GM10266 (cell line): ENCODE measurements at regions not wholly inside any gene's neighbourhood (a gene's known extent, or its start where the extent isn't known, plus 50 kb on each side); places are given as distances from the start of the nearest gene placed in this dataset.
"Not testable (repeated sequence)": the region's sequence is repeated elsewhere in the genome, so short reads cannot be mapped to it uniquely, and the experiment has no call there.

Source experiments
- DNase-seq: peaks from one replicate; pipeline ENCODE4 v3.0.0; 2012; ENCODE audit errors: extremely low spot score
- CTCF ChIP-seq: IDR thresholded peaks from 2 replicates; pipeline ENCODE4 v1.5.1; 2012; ENCODE audit warnings: mild to moderate bottlenecking, low read depth; ENCODE audit not compliant: control insufficient read depth, insufficient read depth; ENCODE audit errors: missing control alignments

GRCh38 chr20:30284281-30284905, 973.1 kb upstream of the DEFB115 start:
- TF ChIP-seq CTCF, result no peak

GRCh38 chr20:30285677-30286076, 971.8 kb upstream of the DEFB115 start:
- TF ChIP-seq CTCF, result no peak

More at GRCh38 chr20:30284281-30284905, 973.1 kb upstream of the DEFB115 start:
- DNase-seq, result no peak

GRCh38 chr20:30286157-30286556, 971.3 kb upstream of the DEFB115 start:
- DNase-seq, result no peak
- no peak for TF ChIP-seq CTCF

More at GRCh38 chr20:30285677-30286076, 971.8 kb upstream of the DEFB115 start:
- no peak for DNase-seq

- DNase-seq, result not testable (repeated sequence)
Observed at GRCh38 chr20:30287459-30287858, 970.0 kb upstream of the DEFB115 start.

- TF ChIP-seq CTCF, result no peak
- DNase-seq, result no peak
Observed at GRCh38 chr20:30288346-30288745, 969.1 kb upstream of the DEFB115 start.

- DNase-seq, result not testable (repeated sequence)
Observed at GRCh38 chr20:30289049-30289448, 968.4 kb upstream of the DEFB115 start.

- DNase-seq, result not testable (repeated sequence)
Observed at GRCh38 chr20:30289711-30290141, 967.7 kb upstream of the DEFB115 start.

- DNase-seq, result peak; percentile 55
Observed at GRCh38 chr20:30290361-30291063, 967.0 kb upstream of the DEFB115 start.

GRCh38 chr20:30291064-30291379, 966.4 kb upstream of the DEFB115 start:
- DNase-seq, result not testable (repeated sequence)

GRCh38 chr20:30291686-30292085, 965.8 kb upstream of the DEFB115 start:
- DNase-seq, result not testable (repeated sequence)

GRCh38 chr20:30295396-30295795, 962.1 kb upstream of the DEFB115 start:
- not testable (repeated sequence) for DNase-seq

GRCh38 chr20:30295967-30296366, 961.5 kb upstream of the DEFB115 start:
- not testable (repeated sequence) for DNase-seq

GRCh38 chr20:30297878-30298595, 959.4 kb upstream of the DEFB115 start:
- DNase-seq, result not testable (repeated sequence)

- DNase-seq, result not testable (repeated sequence)
Observed at GRCh38 chr20:30300220-30300642, 957.2 kb upstream of the DEFB115 start.

- not testable (repeated sequence) for DNase-seq
Observed at GRCh38 chr20:30302786-30303185, 954.7 kb upstream of the DEFB115 start.
